ENCODE measurements at regions not wholly inside any gene's neighbourhood (a gene's known extent, or its start where the extent isn't known, plus 50 kb on each side); places are given as distances from the start of the nearest gene placed in this dataset.

DNA sequence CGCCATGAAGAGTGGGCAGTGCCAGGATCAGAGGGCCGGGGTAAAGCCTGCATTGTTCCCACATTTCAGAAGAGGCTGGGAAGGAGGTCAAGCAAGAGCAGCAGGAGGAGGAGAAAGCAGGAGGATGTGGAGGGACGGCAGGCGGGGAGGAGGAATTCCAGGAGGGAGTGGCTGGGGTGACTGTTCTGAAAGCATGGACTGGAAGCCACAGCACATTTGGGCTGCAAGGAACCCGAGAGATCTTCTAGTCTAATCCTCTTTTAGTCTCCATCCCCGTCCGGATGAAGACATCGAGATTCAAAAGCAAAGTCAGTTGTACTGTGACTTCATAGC is 76.9 kb downstream of the FAM50B start:
- peaks cover 2 to 5% (median 2%) of the 10 kb centered on the region in 3 donors for H3K27me3 Mint-ChIP-seq (ENCODE audit: low read depth in 3 of 3)
- H2AFZ ChIP-seq (ENCODE audit: insufficient read depth, low read depth, low read length, poor library complexity, severe bottlenecking) = no peak overlapping the region
- no peaks in the 10 kb centered on the region for H3K36me3 Mint-ChIP-seq

DNA sequence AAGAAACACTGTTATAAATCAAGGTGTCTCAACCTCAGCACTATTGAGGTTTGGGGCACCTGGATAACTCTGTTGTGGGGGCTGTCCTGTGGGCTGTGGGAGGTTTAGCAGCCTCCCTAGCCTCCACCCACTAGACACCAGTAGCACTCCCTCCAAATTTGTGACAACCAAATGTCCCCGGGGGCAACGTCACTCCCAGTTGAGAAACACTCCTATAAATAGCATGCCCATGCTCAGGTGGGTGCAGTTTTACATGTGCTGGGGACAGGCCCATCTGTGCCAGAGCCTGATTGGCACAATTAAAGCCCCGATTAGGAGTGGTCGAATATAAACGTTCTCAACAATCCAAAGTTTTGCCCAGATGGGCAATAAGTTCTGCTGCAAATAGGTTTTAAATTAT is 78.9 kb downstream of the FAM50B start:
- Histone ChIP-seq H3K9me3 (replicated peaks in 1 of 2; ENCODE audit: control insufficient read depth in 1 of 2, insufficient read depth in 1 of 2, low read length in 2 of 2) (no peaks in the 10 kb centered on the region), H3K27me3 (ENCODE audit: control insufficient read depth in 2 of 2, insufficient read depth in 2 of 2, low read length in 2 of 2) (no peaks in the 10 kb centered on the region), H3K4me2 (replicated peaks; ENCODE audit: extremely low read depth, low read length, poor library complexity, severe bottlenecking) (no peak overlapping the region), H3K27ac (ENCODE audit: low read depth in 1 of 2, low read length in 2 of 2) (no peak overlapping the region), H3K79me2 (ENCODE audit: insufficient read depth, low read length) (no peaks in the 10 kb centered on the region), H2AFZ (ENCODE audit: insufficient read depth, low read depth, low read length, poor library complexity, severe bottlenecking) (no peak overlapping the region), H3K4me3 (replicated peaks in 1 of 3; ENCODE audit: low read depth in 2 of 3, low read length in 3 of 3) (no peak overlapping the region), H3K36me3 (replicated peaks in 1 of 2; ENCODE audit: control insufficient read depth in 1 of 2, insufficient read depth in 2 of 2, low read length in 2 of 2) (no peaks in the 10 kb centered on the region), H4K20me1 (ENCODE audit: insufficient read depth, low read length) (no peaks in the 10 kb centered on the region), H3K4me1 (ENCODE audit: control insufficient read depth in 1 of 2, insufficient read depth in 2 of 2, low read length in 2 of 2) (no peaks in the 10 kb centered on the region), H3K9ac (ENCODE audit: insufficient read depth, low read length, poor library complexity, severe bottlenecking) (no peak overlapping the region)
- no peaks in the 10 kb centered on the region for H3K9me3 Mint-ChIP-seq
- H3K4me3 Mint-ChIP-seq = no peak overlapping the region
- intact Hi-C loops (cut with micrococcal nuclease) = no loop called here
- 100% methylated on average over 3 of the region's 5 CpGs for WGBS (ENCODE audit: insufficient coverage)
- no peaks in the 10 kb centered on the region for H3K36me3 Mint-ChIP-seq
- no peaks in the 10 kb centered on the region for H3K4me1 Mint-ChIP-seq
- DNase-seq = no peak
- H3K27ac Mint-ChIP-seq = no peak overlapping the region
- TF ChIP-seq, protein P1, sequence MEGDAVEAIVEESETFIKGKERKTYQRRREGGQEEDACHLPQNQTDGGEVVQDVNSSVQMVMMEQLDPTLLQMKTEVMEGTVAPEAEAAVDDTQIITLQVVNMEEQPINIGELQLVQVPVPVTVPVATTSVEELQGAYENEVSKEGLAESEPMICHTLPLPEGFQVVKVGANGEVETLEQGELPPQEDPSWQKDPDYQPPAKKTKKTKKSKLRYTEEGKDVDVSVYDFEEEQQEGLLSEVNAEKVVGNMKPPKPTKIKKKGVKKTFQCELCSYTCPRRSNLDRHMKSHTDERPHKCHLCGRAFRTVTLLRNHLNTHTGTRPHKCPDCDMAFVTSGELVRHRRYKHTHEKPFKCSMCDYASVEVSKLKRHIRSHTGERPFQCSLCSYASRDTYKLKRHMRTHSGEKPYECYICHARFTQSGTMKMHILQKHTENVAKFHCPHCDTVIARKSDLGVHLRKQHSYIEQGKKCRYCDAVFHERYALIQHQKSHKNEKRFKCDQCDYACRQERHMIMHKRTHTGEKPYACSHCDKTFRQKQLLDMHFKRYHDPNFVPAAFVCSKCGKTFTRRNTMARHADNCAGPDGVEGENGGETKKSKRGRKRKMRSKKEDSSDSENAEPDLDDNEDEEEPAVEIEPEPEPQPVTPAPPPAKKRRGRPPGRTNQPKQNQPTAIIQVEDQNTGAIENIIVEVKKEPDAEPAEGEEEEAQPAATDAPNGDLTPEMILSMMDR (IDR thresholded peaks at IDR 0.05) = no peak
- H3K27me3 Mint-ChIP-seq (ENCODE audit: low read depth in 3 of 3) = peaks cover 2 to 6% (median 5%) of the 10 kb centered on the region in 3 donors

More for the DNA sequence above, 76.9 kb downstream of the FAM50B start:
- no peak overlapping the region for H3K27ac ChIP-seq (ENCODE audit: low read depth in 1 of 2, low read length in 2 of 2)
- no peaks in the 10 kb centered on the region for H3K27me3 ChIP-seq (ENCODE audit: control insufficient read depth in 2 of 2, insufficient read depth in 2 of 2, low read length in 2 of 2)
- no peaks in the 10 kb centered on the region for H3K4me1 ChIP-seq (ENCODE audit: control insufficient read depth in 1 of 2, insufficient read depth in 2 of 2, low read length in 2 of 2)
- no peaks in the 10 kb centered on the region for H3K79me2 ChIP-seq (ENCODE audit: insufficient read depth, low read length)
- Mint-ChIP-seq H3K9me3 (no peaks in the 10 kb centered on the region), H3K4me3 (no peak overlapping the region), H3K27ac (no peak overlapping the region), H3K4me1 (no peaks in the 10 kb centered on the region)
- no peaks in the 10 kb centered on the region for H4K20me1 ChIP-seq (ENCODE audit: insufficient read depth, low read length)
- TF ChIP-seq, protein P1 (IDR thresholded peaks at IDR 0.05) = no peak
- H3K36me3 ChIP-seq (replicated peaks in 1 of 2; ENCODE audit: control insufficient read depth in 1 of 2, insufficient read depth in 2 of 2, low read length in 2 of 2) = no peaks in the 10 kb centered on the region
- H3K9ac ChIP-seq (ENCODE audit: insufficient read depth, low read length, poor library complexity, severe bottlenecking) = no peak overlapping the region
- intact Hi-C loops (cut with micrococcal nuclease) = no loop called here
- DNase-seq = no peak
- H3K9me3 ChIP-seq (replicated peaks in 1 of 2; ENCODE audit: control insufficient read depth in 1 of 2, insufficient read depth in 1 of 2, low read length in 2 of 2) = no peaks in the 10 kb centered on the region
- H3K4me2 ChIP-seq (replicated peaks; ENCODE audit: extremely low read depth, low read length, poor library complexity, severe bottlenecking) = no peak overlapping the region
- 92% methylated on average over 2 of the region's 8 CpGs for WGBS (ENCODE audit: insufficient coverage)
- no peak overlapping the region for H3K4me3 ChIP-seq (replicated peaks in 1 of 3; ENCODE audit: low read depth in 2 of 3, low read length in 3 of 3)
